SHP77 (cell line): ENCODE measurements at regions not wholly inside any gene's neighbourhood (a gene's known extent, or its start where the extent isn't known, plus 50 kb on each side); places are given as distances from the start of the nearest gene placed in this dataset.

Source experiments
- DNase-seq, 2 experiments: peaks; one replicate each; lab custom pipeline; 2025; lab: John Stamatoyannopoulos, UW

GRCh38 chr13:32861304-32861703, 154.9 kb upstream of the KL start:
- no peak for DNase-seq

- DNase-seq, result no peak
Observed at GRCh38 chr13:32863596-32863995, 152.6 kb upstream of the KL start.

GRCh38 chr13:32866921-32867320, 149.3 kb upstream of the KL start:
- no peak for DNase-seq

GRCh38 chr13:32877491-32877890, 138.7 kb upstream of the KL start:
- no peak for DNase-seq

GRCh38 chr13:32878163-32878562, 138.1 kb upstream of the KL start:
- DNase-seq, result no peak

- DNase-seq, result no peak
Observed at GRCh38 chr13:32880636-32881035, 135.6 kb upstream of the KL start.

GRCh38 chr13:32881074-32881776, 135.0 kb upstream of the KL start:
- DNase-seq, result peak in 1 of 2 experiments; percentile 43

GRCh38 chr13:32881777-32882145, 134.5 kb upstream of the KL start:
- peak; percentile 47 to 49 for DNase-seq

GRCh38 chr13:32882691-32883090, 133.5 kb upstream of the KL start:
- no peak for DNase-seq

GRCh38 chr13:32883474-32883873, 132.7 kb upstream of the KL start:
- peak; percentile 10 to 66 for DNase-seq

- DNase-seq, result no peak
Observed at GRCh38 chr13:32887617-32888016, 128.6 kb upstream of the KL start.

GRCh38 chr13:32889986-32890565, 126.1 kb upstream of the KL start:
- no peak for DNase-seq

- no peak for DNase-seq
Observed at GRCh38 chr13:32893176-32893575, 123.0 kb upstream of the KL start.

GRCh38 chr13:32894589-32895001, 121.6 kb upstream of the KL start:
- DNase-seq, result no peak

GRCh38 chr13:32895296-32895695, 120.9 kb upstream of the KL start:
- no peak for DNase-seq

- DNase-seq, result no peak
Observed at GRCh38 chr13:32897296-32897695, 118.9 kb upstream of the KL start.

- no peak for DNase-seq
Observed at GRCh38 chr13:32902029-32902780, 114.0 kb upstream of the KL start.

- DNase-seq, result no peak
Observed at GRCh38 chr13:32902874-32903273, 113.3 kb upstream of the KL start.

GRCh38 chr13:32903720-32904119, 112.5 kb upstream of the KL start:
- DNase-seq, result no peak

- no peak for DNase-seq
Observed at GRCh38 chr13:32904266-32904665, 112.0 kb upstream of the KL start.

- DNase-seq, result no peak
Observed at GRCh38 chr13:32905063-32905863, 111.0 kb upstream of the KL start.

GRCh38 chr13:32905864-32906180, 110.4 kb upstream of the KL start:
- DNase-seq, result no peak

- no peak for DNase-seq
Observed at GRCh38 chr13:32907211-32907610, 109.0 kb upstream of the KL start.
